Glomerular visceral epithelial cell (primary cell): ENCODE measurements at regions not wholly inside any gene's neighbourhood (a gene's known extent, or its start where the extent isn't known, plus 50 kb on each side); places are given as distances from the start of the nearest gene placed in this dataset.
"Not testable (repeated sequence)": the region's sequence is repeated elsewhere in the genome, so short reads cannot be mapped to it uniquely, and the experiment has no call there.

Experiments used
- DNase-seq: peaks from one replicate; pipeline ENCODE4 v3.0.0-alpha.2; 2016; ENCODE audit errors: extremely low spot score

GRCh38 chr2:163187119-163187518, 348.6 kb upstream of the KCNH7 start:
- DNase-seq, result no peak

DNA sequence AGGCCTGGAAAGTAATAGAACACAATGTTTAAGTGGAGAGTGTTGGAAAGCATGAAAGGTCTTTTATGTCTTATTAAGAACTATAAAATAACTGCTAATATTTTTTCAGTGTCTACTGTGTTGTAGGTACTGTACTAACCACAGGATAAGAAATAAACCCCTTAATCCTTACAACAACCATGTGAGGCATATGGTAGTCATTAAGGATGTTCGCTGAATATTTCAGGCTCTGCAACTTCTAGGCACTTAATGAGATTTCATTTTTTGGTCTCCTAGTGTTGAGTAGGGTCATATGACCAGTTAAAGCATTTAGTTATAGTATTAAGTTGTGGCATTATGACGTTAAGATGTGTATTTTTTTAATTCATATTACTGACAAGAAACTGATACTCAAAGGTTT, 346.6 kb upstream of the KCNH7 start:
- no peak for DNase-seq

GRCh38 chr2:163182764-163183354, 344.3 kb upstream of the KCNH7 start:
- DNase-seq, result peak; percentile 17

DNA sequence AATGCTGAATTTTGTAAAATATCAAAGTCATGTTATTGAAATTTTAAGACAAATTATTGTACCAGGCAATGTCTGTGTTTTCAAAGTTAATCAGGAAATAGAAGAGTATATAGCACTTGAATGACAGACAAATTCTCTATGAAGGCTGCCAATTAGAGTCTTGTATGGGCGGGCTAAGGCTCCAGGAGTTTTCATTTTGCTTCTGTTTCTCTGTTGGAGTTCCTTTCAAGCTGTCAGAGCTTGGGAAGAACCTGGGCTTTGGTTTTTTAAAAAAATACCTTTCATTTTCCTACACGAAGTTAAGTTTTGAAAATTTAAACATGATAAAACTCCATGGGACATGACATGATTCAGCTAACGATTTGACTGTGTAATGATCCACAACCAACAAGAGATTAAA, 339.0 kb upstream of the KCNH7 start:
- no peak for DNase-seq

DNA sequence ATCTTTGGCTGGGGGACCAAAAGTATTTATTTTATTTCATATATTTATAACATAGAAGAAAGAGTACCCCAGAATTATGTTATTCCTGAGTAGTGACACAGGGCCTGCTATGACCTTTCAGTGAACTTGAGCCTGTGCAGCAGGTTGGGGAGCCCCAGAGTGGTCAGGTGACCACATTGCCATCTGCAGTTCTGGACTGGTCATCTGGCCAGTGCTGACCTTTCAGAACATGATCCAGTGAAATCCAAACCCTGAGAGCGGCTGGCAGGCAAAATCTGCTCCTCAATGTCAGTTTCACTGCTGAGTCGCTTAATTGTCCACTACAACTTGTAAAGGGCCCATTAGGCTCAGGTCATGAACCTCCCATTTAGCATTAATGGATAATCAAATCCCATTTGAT, 336.7 kb upstream of the KCNH7 start:
- DNase-seq, result no peak

DNA sequence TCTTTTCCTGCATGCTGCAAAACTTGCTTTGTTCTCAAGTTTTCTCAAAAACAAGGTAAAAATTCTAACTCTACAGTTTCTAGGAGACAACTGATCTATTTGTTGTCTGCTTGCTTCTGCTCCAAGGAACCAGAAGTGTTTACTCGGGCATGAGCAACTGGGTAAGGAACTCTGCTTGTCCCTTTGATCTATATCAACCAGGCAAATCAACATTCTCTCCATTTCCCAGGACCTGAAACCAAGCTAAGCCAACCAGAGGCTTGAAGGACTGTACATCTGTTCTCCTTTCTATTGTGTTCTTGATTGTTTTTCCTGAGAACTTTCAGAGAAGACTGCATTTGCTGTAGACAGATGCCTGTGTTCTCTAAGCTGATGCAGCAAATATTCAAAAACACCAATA, 335.0 kb upstream of the KCNH7 start:
- no peak for DNase-seq

GRCh38 chr2:163171786-163172530, 333.4 kb upstream of the KCNH7 start:
- DNase-seq, result no peak

- DNase-seq, result peak; percentile 47
Observed at GRCh38 chr2:163157891-163158496, 319.4 kb upstream of the KCNH7 start.

DNA sequence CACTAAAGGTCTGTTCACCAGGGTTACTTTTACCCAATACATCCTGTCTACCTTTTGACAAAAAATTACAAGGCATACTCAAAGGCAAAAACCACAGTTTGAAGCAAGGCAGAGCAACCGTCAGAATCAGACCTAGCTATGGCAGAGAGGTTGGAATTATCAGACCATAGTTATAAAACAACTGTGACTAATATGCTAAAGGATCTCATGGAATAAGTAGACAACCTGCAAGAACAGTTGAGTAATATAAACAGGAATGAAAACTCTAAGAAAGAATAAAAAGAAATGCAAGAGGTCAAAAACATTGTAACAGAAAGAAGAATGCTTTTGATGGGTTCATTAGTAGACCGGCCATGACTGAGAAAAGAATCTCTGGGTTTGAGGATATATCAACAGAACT, 318.8 kb upstream of the KCNH7 start:
- DNase-seq, result peak; percentile 2

DNA sequence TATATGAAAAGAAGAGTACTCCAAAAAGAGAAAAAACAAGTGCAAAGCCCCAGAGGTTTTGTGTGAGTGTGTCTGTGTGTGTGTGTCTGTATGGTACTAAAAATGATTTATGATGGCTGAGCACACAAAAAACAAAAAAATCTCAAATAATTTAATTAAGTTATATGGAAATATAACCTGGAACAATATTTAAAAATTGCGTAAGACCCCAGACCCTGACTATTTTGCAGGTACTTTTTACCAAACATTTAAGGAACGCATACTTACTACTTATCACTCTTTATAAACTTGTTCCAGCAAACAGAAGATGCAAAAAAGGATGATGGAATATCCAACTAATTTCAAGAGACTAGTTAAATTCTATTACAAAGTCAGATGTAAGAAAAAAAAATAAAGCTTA, 317.4 kb upstream of the KCNH7 start:
- no peak for DNase-seq

DNA sequence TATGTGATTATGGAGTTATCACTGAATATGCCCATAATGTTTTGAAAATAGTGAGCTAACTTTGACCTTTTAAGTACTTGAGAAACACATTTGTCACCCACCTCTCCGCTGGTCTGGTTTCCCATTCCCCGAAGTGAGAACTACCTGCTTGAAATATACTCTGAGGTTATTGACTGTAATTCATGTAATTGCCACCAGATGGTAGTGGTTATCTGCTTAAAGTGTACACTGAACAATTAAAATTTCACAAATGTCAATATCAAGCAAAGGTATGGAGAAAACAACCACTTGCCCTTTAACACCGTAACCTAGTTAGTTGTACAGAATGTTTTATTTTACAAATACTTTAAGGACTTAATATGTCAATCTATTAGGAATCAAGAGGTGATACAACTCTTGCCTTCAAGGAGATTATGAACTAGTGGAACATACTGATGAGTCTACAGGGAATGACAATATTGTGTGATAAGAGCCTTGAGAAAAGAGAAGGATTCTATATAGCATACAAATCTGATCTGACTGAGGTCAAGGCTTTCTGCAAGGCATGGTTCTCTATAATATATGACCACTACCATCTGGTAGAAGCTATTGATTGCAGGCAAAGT, 316.8 kb upstream of the KCNH7 start:
- DNase-seq, result peak; percentile 57

DNA sequence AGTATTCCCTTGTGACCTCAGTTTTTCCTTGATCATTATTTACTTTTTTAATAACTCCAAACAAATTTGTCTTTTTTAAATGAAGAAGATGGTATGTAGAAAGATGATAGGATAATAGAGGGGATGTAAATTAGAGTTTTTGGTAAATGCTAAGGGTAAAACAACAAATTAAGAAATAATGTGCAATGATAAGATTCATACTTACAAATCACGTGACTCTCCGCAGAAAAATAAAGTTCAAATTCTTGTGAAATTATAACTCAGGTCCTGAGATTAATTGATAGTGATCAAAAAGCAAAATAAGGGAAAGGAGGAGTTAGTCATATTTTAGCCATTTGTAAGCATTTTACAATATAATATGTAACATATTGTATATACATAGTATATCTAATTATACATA, 304.1 kb upstream of the KCNH7 start:
- DNase-seq, result no peak

DNA sequence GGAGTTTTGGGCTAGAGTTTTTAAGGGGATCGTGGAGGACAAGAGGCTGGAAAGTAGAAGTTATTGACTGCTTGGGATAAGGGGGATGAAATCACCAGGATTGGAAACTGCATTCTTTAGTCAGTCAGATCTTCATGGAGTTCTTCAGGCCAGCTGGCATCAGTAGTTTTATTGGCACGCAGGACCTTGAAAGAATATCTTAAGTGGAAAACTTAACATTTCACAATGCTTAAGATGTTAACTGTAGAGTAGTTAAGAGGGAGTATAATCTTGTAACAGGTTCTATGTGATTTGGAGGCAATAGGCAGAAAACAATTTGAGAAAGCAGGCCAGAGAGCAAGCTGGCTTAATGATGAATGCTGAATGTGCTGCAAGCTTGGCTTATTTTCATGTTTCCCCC, 300.4 kb upstream of the KCNH7 start:
- DNase-seq, result no peak

DNA sequence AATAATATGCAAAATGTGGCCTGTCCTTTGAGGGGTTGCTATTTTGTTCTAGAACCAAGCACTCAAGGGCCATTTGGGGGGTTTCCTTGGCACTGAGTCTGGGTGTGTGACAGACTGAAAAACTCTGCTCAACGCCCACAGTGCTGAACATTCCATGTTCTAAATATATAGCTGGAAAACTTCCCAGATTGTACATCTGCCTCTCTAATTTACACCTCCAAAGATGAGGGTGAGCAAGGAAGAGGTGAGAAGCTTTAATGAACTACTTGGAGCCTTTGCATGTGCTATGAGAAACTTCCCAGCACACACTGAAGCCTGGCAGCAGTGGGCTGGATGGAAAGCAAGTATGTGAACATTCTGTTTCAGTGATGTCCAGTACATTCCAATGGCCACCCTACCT, 296.7 kb upstream of the KCNH7 start:
- no peak for DNase-seq

- DNase-seq, result no peak
Observed at GRCh38 chr2:163133602-163134001, 295.0 kb upstream of the KCNH7 start.

DNA sequence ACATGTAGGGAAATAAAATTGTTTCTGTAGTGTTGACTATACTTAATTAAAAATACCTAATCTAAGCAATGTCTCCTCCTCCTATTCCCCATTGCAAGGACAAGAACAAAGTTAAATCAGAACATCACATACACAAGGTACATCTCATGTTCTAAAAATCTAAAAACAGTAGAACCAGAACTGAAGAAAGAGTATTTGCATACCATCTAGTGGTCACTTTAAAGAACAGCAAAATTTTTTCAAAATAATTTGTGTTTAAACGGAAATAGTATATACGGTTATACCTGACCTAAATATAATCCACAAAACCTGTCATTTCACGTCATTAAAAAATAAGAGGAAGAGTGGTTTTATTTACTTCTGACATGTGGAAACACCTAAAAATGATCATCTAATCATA, 294.3 kb upstream of the KCNH7 start:
- DNase-seq, result peak; percentile 30

DNA sequence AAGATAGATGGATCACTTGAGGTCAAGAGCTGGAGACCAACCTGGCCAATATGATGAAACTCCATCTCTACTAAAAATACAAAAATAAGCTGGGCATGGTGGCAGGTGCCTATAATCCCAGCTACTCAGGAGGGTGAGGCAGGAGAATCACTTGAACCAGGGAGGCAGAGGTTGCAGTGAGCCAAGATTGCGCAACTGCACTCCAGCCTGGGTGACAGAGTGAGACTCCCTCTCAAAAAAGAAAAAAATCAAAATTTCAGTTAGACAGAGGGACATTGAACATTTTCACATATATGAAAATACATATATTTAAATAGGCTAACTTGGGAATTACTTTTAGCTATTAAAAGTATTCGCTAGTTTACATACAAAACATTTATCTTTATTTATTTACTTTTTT, 293.6 kb upstream of the KCNH7 start:
- DNase-seq, result not testable (repeated sequence)

DNA sequence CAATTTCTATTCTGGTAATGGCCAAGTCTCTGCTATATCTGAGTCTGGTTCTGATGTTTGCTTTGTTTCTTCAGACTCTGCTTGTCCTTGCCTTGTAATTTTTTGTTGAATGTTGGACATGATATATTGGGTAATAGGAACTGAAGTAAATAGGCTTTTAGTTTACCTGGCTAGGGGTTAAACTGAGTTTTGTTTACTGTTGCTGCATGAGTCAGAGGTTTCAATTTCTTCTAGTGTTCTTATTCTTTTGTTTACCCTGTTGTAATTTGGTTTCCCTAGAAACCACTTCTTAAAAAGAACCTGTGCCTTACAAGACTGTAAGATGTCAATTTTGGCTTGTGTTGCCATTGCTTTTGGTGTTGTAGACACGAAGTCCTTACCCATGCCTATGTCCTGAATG, 285.0 kb upstream of the KCNH7 start:
- no peak for DNase-seq

GRCh38 chr2:163122257-163122656, 283.7 kb upstream of the KCNH7 start:
- no peak for DNase-seq

DNA sequence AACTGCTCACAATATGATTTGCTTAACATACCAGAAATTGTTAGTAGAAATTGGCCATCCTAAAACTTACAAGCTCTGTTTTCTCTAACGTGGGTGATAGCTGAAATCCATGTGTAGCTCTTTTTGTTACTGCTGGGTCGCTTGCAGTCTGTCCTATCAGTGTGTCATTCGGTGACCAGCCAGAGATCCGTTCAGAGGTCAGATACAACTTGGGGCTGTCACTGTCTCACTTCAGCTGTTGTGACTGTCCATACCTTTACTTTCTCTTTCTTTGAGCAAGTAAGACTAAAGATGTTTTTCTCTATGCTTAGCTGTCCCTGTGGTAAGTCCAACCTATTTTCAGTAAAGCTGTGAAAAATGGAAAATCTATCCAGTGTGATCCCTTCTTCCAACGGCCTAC, 282.9 kb upstream of the KCNH7 start:
- DNase-seq, result no peak

GRCh38 chr2:163119966-163120365, 281.4 kb upstream of the KCNH7 start:
- no peak for DNase-seq

- no peak for DNase-seq
Observed at GRCh38 chr2:163086940-163087339, 248.4 kb upstream of the KCNH7 start.
